Left kidney (tissue), 1 donor: ENCODE measurements at regions not wholly inside any gene's neighbourhood (a gene's known extent, or its start where the extent isn't known, plus 50 kb on each side); places are given as distances from the start of the nearest gene placed in this dataset.
"Not testable (repeated sequence)": the region's sequence is repeated elsewhere in the genome, so short reads cannot be mapped to it uniquely, and the experiment has no call there.

Source experiments
- DNase-seq: peaks from one replicate; pipeline ENCODE4 v3.0.0-alpha.2; 2013

DNA sequence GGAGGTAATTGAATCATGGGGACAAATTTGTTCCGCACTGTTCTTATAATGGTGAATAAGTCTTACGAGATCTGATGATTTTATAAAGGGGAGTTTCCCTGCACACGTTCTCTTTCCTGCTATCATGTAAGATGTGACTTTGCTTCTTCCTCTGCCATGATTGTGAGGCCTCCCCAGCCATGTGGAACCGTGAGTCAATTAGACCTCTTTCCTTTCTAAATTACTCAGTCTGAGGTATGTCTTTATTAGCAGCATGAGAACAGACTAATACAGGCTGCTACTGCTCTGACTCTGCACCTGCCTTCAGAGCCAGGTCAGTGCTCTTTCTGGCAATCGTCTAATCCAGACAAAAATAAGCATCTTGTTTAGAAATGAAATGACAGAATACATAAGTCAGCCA, 479.2 kb upstream of the TUSC1 start:
- DNase-seq: no peak

DNA sequence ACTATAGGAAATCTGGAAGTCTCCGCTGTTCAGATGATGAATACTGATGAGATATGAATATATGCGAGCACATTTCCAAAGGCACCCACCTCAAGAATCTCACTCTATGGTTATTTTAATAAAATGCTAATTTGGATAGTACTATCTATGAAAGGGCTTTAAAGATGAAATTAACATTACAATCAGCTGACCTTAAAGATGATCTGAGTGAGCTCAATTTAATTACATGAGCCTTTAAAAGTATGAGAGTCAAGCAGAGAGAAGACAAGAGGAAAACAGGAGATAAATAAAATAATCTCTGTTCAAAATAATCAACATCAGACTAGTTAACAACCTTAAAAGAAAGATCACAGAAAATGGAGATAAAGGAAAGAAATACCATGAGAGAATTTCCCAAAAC, 474.1 kb upstream of the TUSC1 start:
- no peak for DNase-seq

DNA sequence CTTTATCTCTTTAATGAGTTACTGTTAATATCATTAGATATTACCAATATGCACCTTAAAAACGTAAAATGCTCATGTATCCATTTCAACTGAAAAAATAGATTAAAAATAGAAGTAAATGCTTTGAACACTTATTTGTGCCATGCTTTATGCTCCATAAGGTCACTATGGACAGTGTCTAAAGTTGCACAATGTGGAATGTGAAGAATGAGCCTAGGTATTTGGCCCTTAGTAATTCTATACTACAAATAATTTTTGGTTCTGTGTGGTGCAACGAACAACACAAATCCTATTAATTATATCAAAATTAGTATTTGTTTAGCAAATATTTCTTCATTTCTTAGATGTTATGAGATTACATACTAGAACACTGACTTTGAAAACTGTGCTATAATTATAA, 469.9 kb upstream of the TUSC1 start:
- no peak for DNase-seq

DNA sequence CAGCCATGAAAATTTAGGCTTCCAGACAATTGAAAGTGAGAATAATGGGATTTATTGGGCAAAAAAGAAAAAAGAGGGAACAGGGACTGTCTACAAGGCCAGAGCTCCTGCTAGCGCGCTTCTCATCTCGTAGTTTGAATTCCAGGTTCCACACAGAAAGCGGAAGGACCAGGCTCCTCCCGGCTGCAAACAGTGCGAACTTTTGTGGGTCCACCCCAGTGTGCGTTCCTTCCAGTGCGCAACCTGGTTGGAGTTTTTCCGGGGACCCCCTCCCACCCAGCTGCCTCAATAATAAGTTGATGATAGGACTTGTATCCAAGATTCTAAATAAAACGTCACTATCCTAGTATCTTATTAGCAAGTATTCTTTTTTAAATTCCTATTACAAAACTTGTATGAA, 467.7 kb upstream of the TUSC1 start:
- DNase-seq: no peak

DNA sequence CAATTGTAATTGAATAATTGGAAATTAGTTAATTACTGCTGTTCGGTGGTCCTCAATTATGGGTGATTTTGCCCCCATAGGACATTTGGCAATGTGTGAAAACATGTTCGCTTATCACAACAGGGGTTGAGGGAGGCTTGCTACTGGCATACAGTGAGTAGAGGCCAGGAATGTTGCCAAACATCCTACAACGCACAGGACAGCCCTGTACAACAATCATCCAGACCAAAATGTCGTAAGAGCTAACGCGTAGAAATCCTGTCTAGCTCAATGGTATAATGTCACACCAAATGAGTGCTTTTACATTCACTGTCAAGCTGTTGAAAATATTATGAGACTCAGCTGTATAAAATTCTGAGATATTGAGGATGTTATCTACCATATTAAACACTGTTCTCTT, 464.4 kb upstream of the TUSC1 start:
- DNase-seq: no peak

DNA sequence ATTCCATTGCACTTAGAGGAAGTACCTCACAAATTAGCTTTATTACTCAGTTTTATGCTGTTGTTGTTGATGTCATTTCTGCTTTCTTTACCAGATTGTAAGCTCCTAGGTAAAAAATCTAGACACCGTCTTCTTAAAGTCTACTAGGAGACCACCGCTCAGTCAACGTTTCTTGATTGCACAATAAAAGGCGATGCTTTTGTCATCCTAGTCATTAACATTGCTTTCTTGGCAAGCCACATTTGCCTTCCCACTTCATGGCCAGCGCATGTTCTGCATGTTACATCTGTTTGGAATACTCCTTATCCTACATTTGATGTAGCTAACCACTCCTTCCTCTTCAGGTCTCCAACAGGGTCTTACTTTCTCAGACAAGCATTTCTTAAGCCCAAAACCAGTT, 464.0 kb upstream of the TUSC1 start:
- no peak for DNase-seq

DNA sequence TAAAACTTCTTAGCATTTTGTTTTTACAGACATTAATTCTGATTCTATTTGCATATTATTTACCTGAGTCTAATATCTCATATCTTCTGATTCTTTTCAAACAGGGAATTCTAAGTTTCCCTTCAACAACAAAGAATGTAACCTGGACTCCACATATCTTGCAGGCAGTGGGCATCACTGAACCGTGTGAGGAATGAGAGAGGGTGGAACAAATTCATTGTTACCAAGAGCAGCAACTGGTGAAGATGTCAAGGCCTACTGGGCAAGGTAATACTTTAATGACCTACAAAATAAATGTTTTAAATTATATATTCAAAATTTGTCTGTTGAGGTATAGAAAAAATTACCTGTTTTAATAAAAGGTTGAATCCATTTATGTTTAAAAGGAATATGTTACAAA, 455.3 kb upstream of the TUSC1 start:
- no peak for DNase-seq

DNA sequence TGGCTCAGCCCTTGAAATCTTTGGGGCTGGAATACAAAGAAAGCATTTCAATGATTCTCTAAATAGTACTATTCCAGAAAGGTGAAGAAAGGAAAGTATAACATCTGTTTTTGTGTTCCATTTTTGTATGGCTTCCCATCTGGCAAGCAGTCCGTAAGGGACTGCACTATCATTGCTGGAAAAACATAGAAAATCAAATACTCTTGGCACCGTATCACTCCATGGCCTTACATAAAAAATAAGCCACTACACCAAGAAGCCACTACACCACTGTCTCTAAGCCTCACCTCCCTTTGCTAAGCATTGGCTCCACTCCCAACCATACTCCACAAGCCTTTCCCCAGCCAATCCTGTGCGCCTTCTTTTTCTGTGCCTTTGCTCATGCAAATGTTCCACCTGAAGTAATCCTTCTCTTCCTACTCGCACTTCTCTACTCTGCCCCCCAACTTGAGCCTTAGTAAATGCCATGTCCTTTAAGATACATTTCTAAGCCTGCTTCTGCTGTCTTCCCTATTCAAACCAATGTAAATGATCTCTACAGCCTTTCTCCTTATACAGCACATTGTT, 454.6 kb upstream of the TUSC1 start:
- DNase-seq: no peak

DNA sequence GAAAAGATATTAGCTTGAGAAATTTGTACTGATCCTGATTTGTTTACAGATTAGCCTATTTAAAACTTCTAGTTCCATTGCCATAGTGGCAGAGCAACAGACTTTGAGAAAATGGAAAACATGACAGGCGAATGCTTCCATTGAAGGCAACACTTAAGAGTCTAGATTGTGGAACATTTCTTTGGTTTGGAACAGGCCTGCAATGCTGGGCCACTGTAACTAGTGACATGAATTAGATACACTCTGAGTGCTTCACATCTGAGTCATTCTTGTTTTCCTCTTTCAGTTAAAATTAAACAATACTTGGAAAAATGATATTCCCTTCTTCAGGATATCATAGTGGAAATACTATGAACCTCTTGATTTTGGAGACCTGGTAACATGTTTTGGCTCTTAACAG, 453.6 kb upstream of the TUSC1 start:
- no peak for DNase-seq

DNA sequence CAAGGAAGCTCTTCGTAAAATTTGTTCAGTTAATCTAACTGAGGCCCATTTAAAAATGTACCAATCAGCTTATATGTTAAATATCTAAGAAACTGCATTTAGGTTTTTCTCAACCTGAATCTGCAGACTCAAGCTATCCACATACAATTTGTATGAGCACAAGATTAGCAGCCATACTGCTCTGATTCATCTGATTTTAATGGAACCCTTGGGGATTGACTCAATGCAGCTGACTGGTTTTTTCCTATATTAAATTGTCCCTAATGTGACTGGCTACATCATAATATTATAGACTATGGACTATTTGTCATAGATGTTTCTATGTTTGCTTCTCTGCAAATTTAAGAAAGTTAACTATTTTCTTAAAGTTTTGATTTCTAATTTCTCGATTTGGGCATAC, 451.0 kb upstream of the TUSC1 start:
- DNase-seq: no peak

DNA sequence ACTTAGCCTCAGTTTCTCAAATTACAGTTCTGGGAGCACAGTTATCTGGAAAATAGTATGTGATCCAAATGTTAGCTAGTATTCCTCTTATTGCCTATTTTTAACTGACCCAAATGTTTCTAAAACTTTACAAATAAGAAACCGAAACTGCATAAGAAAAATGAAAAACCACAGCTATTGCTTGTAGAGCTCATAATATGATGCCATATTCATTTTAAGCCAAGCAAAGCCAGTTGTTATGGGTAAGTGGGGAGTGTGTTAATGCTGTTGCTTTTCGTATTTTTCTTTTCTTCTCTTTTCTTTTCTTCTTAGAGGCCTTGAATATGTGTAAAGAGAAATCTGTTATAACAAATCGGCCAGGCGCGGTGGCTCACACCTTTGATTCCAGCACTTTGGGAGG, 447.4 kb upstream of the TUSC1 start:
- no peak for DNase-seq

DNA sequence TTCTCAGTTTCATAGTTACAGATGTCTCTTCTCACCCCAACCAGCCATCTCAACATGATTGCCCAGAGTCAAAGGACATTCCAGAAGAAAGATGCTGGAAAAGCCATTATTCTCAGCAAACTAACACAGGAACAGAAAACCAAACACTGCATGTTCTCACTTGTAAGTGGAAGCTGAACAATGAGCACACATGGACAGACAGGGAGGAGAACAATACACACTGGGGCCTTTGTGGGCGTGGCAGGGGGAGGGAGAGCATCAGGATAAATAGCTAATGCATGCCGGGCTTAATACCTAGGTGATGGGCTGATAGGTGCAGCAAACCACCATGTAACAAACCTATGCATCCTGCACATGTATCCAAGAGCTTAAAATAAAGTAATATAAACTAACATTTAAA, 437.8 kb upstream of the TUSC1 start:
- not testable (repeated sequence) for DNase-seq

DNA sequence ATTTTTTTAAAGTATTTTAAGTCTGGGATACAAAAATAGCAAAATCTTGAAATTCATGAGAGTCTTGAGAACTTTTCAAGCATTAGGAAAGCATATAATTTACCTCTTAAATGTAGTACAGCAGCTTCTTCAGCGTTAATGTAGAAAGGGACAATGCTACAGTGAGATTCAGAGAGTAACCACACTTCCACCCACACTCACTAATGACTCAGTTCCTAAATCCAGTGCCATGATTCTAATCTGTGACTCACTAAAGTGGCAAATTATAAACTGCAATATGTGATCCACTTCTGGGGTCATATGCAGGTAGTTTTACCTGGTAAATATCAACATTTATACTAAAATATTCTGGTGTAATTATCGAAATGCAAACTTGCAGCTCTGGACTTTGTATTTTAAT, 434.5 kb upstream of the TUSC1 start:
- no peak for DNase-seq

DNA sequence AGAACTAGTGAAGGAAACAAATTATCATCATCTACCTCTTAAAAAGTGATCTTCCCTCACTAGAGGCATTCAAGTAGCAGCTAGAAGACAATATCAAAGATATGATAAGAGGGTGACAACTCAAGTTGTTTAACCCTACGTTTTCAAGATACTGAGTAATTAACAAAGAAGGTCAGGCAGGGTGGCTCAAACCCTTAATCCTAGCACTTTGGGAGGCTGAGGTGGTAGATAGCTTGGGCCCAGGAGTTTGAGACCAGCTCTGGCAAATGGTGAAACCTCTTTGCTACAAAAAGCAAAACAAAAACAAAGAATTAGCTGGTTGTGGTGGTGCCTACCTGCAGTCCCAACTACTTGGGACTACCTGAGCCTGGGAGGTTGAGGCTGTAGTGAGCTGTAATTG, 408.2 kb upstream of the TUSC1 start:
- no peak for DNase-seq

DNA sequence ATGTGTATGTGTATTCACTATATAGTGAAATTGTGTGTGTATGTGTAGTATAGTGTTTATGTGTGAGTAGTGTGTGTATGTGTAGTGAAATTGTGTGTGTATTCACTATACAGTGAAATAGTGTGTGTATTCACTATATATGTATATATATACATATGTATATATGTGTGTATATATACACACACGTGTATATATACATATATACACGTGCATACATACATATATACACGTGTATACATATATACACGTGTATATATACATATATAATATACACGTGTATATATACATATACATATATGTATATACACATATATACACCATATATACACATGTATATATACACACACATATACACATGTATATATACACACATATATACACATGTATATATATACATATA, 403.6 kb upstream of the TUSC1 start:
- no peak for DNase-seq

DNA sequence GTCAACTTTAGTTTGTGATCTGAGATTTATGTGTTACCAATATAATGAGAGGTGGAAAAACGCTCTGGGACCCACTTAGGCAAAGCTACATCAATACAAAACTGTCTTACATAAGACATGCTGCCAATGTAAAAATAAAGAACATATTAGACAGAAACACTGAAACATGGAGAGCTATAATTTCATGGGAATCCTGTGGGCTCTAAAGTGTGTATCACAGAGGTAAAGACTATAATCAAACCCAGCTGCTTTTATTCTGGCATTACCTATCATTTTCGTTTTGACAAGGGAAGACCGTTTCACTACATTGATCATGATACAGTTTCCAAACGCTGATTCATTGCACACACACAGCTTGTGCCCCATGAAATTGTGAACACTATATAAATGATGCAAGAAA, 400.5 kb upstream of the TUSC1 start:
- no peak for DNase-seq

DNA sequence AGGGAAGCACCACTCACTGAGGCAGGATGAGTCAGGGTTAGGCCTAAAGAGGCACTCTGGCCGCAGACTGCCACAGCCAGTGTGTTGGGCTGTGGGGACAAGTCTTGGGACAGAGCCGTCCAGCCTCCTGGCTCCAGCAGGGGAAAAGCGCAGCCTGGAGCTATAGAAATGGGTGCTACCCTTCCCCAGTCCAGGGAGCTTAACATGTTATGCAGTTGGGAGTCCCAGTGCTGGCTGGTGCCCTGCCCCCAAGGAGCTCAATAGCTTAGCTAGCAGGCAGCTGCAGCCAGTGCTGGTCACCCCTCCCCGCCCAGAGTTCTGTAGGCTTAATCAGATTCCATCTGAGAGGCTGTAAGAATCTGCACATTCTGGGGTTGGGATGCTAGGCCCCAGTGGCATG, 399.6 kb upstream of the TUSC1 start:
- DNase-seq: no peak

DNA sequence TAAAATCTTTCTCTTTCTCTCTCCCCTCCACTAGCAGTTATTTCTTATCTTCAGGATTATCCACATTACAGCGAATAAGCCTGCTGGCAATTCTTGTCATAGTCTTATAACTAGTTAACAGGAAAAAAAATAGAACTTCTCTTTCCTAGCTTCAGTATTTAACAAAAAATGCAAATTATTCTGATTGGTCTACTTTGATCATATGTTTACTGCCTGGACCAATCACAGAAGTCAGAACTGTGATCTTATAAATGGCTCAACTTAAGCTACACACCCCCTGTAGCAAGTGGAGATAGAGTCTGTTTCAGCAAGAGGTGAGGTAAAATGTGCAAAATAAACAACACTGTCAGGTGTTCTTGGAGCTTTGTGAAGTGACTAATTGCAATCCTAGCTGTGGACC, 389.4 kb upstream of the TUSC1 start:
- DNase-seq: no peak

DNA sequence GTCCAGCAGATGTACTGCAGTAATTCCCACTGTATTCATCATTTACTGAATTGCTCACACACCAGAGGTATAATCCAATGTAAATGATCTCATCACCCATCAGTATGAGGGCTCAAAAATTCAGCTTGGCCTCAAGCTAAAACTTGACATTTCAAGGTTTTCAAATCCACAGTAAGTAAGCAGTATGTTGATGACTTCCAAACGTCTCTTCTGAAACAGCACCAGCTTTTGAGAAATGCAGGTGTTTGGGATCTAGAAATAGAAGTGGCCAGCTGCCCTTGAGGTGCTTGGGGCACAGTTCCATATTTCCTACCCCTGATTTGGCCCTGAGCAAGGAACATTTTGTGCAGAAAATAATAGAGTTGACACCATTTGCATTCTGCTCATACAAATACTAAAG, 388.0 kb upstream of the TUSC1 start:
- DNase-seq: no peak

DNA sequence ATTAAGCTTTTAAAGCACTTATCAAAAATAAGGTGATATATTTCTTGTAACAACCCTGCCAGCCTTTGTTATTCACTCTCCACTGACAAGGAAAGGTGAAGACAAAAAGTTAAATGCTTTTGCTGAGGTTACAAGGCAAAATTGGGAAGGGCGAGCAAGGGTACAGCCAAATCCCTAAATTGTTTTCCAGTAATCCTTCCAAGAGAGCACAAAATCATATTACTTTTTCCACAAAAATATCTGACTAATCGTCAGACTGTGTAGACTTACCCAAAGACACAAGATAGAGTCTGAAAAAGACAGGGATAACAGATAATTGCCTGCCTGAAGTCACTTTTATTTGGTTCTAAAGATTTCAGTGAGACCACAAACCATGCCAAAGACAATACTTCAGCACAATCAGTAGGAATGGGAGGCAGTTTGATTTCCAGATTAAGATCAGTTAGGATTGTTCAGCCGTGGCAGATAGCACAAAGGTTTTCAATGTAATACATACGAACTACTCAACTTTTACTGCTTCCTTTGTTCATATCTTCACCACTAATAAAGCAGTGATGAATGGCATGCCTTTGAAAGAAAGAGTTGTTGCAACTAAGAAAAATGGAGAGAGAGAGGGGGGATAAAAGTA, 383.8 kb upstream of the TUSC1 start:
- no peak for DNase-seq

DNA sequence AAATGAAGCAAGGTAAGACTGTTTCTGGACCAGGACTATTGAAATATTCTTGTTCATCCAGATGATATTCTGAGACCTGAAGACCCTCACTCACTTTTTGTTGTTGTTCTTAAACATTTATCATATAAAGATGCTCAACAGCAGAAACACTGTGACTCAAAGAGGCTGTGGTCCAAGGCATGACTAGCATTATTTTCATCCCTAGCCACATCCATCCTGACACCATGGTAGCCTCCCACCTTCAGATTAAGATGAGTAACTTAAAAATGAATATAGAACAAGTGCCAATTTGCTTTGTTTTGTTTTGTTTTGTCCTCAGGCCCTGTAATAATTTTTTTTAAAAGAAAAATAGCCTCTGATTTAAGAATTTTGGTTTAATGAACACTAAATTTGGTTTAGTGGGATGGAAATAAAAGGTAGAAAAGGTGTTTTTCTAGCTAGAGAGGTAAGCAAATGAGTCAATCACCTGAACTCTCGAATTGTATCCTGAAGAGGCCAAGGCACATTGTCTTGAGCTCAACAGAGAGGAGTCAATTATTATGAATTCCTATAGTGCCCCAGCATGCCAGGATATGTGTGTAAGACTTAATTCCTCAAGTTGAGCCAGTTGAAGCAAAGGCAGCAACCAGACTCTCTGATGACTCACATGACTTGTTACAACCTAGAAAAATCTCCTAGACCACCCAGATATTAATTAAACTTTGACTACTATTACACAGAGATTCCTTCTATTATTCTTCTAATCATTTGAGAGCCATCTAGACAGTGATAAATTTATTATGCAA, 380.1 kb upstream of the TUSC1 start:
- DNase-seq: no peak

DNA sequence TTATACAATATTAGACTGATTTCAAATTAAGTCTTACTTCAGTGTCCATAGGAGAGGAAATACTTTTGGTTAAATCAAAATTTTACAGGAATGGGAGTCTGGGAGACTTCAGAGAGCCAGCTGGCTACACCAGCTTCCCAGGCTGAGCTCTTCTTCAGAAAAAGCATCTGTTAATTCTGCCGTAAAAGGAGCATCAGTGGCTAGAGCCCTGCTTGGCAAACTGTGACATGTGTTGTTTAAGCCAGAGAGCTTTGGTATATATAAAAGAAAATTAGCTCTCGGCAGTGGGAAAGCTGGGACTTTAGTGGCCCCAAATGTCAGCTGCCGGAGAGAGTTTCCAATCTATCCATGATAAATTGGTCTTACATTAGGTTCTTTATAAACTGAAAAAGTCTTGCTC, 378.8 kb upstream of the TUSC1 start:
- DNase-seq: no peak

DNA sequence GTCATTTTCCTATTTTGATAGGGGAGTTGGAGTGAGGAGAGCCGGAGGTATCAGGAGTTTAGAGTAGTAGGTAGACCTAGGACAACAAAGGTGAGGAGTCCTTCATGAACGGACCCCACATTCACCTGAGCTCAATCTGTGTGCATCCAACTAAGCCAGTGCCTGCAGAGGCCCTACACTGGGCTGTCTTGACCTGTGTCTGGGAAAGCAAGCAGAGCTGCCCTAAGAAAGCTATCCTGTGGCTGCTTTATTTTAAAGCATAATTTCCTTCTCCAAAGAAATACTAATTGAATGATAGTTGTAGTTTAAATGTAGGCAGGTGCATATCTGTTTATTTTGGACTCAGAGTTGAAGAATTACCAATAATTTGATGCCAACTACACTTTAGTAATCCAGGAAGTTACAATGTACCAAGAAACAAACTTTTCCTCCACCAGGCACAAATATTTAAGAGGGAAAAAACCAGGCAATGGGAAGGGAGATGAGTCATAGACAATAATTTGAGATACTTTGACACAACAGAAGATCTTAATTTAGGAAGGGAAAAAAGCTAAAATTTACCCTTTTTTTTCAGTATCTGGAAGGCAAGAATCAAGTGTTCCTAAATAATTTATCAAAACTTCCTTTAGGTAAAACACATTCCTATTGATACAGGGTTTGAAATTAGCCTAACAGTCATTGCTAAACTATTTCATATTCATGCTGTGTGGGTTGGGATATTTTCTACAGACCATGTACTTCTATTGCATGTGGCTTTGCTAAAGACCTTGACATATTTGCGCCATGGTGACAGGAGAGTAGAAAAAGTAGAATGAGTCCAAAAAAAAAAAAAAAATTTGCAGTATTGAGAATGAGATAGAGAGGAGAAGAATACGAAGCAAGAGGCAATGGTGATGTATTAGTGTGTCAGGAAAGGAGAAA, 376.6 kb upstream of the TUSC1 start:
- DNase-seq: no peak
